Stimulated activated CD8-positive, alpha-beta memory T cell treated with anti-CD3 and anti-CD28 coated beads, Interleukin-7, amount 100 ng/mL, for 1 hour (primary cell): ENCODE measurements at regions not wholly inside any gene's neighbourhood (a gene's known extent, or its start where the extent isn't known, plus 50 kb on each side); places are given as distances from the start of the nearest gene placed in this dataset.

Source experiments
- DNase-seq, 2 donors: peaks; one replicate each; pipeline ENCODE4 v3.0.0-alpha.2; 2020; ENCODE audit warnings: low read depth in 2 of 2

GRCh38 chr1:239538239-239538988 is 152.0 kb downstream of the CHRM3 start:
- no peak for DNase-seq

GRCh38 chr1:239539051-239539450 is 152.7 kb downstream of the CHRM3 start:
- DNase-seq: no peak

- DNase-seq: no peak
These were observed 153.4 kb downstream of the CHRM3 start for GRCh38 chr1:239539812-239540211.

- DNase-seq: no peak
These were observed 157.5 kb downstream of the CHRM3 start for GRCh38 chr1:239543873-239544272.

- DNase-seq: no peak
These were observed 159.1 kb downstream of the CHRM3 start for GRCh38 chr1:239545466-239545865.

- DNase-seq: no peak
These were observed 161.6 kb downstream of the CHRM3 start for GRCh38 chr1:239547987-239548386.

GRCh38 chr1:239550178-239550577 is 163.8 kb downstream of the CHRM3 start:
- no peak for DNase-seq

GRCh38 chr1:239555350-239555749 is 169.0 kb downstream of the CHRM3 start:
- no peak for DNase-seq

GRCh38 chr1:239558559-239558958 is 172.2 kb downstream of the CHRM3 start:
- no peak for DNase-seq

- no peak for DNase-seq
These were observed 172.6 kb downstream of the CHRM3 start for GRCh38 chr1:239558991-239559390.

GRCh38 chr1:239560921-239561320 is 174.6 kb downstream of the CHRM3 start:
- no peak for DNase-seq

GRCh38 chr1:239562095-239562494 is 175.7 kb downstream of the CHRM3 start:
- no peak for DNase-seq

- no peak for DNase-seq
These were observed 177.3 kb downstream of the CHRM3 start for GRCh38 chr1:239563681-239564080.

- DNase-seq: no peak
These were observed 179.7 kb downstream of the CHRM3 start for GRCh38 chr1:239566074-239566473.

- no peak for DNase-seq
These were observed 184.5 kb downstream of the CHRM3 start for GRCh38 chr1:239570878-239571277.

GRCh38 chr1:239572183-239572582 is 185.8 kb downstream of the CHRM3 start:
- no peak for DNase-seq

GRCh38 chr1:239574112-239574511 is 187.7 kb downstream of the CHRM3 start:
- DNase-seq: no peak

GRCh38 chr1:239575113-239575512 is 188.7 kb downstream of the CHRM3 start:
- no peak for DNase-seq

- DNase-seq: no peak
These were observed 197.2 kb downstream of the CHRM3 start for GRCh38 chr1:239583536-239583935.

GRCh38 chr1:239586128-239586527 is 199.8 kb downstream of the CHRM3 start:
- DNase-seq: no peak

- peak in 1 of 2 donors; percentile 2 for DNase-seq
These were observed 200.7 kb downstream of the CHRM3 start for GRCh38 chr1:239587066-239587465.

GRCh38 chr1:239587574-239588369 is 201.4 kb downstream of the CHRM3 start:
- no peak for DNase-seq

- DNase-seq: no peak
These were observed 204.2 kb downstream of the CHRM3 start for GRCh38 chr1:239590556-239590955.
